ENCODE measurements at regions not wholly inside any gene's neighbourhood (a gene's known extent, or its start where the extent isn't known, plus 50 kb on each side); places are given as distances from the start of the nearest gene placed in this dataset.

DNA sequence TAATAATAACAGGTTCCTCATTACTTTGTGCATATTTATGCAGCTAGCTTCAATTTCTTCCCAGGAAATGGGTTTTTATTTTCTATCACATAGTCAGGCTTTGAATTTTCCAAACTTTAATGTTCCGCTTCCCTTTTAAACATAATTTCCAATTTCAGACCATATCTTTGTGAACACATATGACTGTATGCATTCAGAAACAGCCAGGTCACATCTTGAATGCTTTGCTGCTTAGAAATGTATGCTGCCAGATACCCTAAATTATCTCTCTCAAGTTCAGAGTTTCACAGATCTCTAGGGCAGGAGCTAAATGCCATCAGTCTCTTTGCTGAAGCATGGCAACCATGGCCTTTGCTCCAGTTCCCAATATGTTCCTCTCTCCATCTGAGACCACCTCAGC is 2203.8 kb downstream of the LRRC4C start:
- Histone ChIP-seq H3K27ac (ENCODE audit: low read length) (no peak overlapping the region), H3K36me3 (ENCODE audit: control insufficient read depth in 2 of 2, extremely low read depth in 1 of 2, insufficient read depth in 1 of 2, low read length in 1 of 2) (no peaks in the 10 kb centered on the region), H3K4me1 (ENCODE audit: control insufficient read depth in 1 of 2, extremely low read depth in 1 of 2, insufficient read depth in 2 of 2, low read length in 2 of 2) (no peaks in the 10 kb centered on the region), H3K9me3 (no peaks in the 10 kb centered on the region), H3K27me3 (replicated peaks in 1 of 2; ENCODE audit: control insufficient read depth in 2 of 2, extremely low read depth in 1 of 2, insufficient read depth in 2 of 2, low read length in 1 of 2) (no peaks in the 10 kb centered on the region), H3K4me3 (ENCODE audit: control insufficient read depth in 1 of 2, extremely low read depth in 1 of 2, low read length in 1 of 2) (no peak overlapping the region)
- no peak overlapping the region for H3K27ac Mint-ChIP-seq
- POLR2A ChIA-PET: no interaction called here
- CTCF ChIA-PET: no interaction called here
- no peaks in the 10 kb centered on the region for H3K27me3 Mint-ChIP-seq
- DNase-seq: no peak
- no peak for ATAC-seq (replicated peaks in 1 of 4)
- H3K9me3 Mint-ChIP-seq: peaks cover 12 to 36% (median 14%) of the 10 kb centered on the region in 3 donors
- H3K36me3 Mint-ChIP-seq: no peaks in the 10 kb centered on the region
- WGBS (ENCODE audit: insufficient coverage): 83% methylated on average over 1 of the region's 1 CpG
- H3K4me1 Mint-ChIP-seq: no peaks in the 10 kb centered on the region
- H3K4me3 Mint-ChIP-seq: no peak overlapping the region

DNA sequence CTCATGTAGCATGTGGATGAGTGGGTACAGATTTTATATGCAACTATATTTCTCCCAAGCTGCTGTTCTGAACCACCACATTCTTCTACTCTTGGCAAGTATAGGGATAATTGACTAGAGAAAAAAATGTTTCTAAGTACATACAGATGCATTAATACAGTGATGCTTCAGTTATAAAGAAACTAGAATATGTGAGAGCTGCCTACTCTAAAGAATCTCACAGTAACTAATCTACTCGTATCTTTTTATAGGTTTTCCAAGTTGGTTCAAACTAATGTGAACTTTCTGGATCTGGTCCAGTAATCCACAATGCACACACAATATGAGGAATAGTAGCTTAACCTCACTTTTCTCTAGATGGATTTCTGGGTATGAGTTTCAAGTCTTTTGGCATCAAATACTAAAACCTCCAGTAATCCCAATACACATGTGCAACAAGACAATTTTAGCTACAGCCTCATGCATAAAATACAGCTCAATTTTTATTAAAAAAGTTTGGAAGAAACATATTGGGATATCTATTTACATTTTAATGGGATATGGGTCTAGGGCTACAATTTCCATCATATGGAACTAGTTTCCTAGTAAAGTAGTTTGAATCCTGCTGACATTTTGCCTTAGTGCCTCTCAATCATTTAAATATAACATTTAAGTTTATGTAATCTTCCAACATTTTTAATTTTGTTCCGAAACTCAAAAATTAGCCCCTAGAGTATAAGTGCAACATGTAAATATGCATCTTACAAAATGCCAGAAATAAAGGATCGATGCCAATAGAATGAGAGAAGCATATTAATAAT is 2209.7 kb downstream of the LRRC4C start:
- CTCF ChIA-PET: interaction anchor here in 1 of 2 donors (0.6 kb wide), 1 partner anchor 50 kb away, joined by 3 read pairs; no protein-coding TSS in a partner anchor
- POLR2A ChIA-PET: no interaction called here
- Histone ChIP-seq H3K27me3 (replicated peaks in 1 of 2; ENCODE audit: control insufficient read depth in 2 of 2, extremely low read depth in 1 of 2, insufficient read depth in 2 of 2, low read length in 1 of 2) (no peaks in the 10 kb centered on the region), H3K36me3 (ENCODE audit: control insufficient read depth in 2 of 2, extremely low read depth in 1 of 2, insufficient read depth in 1 of 2, low read length in 1 of 2) (no peaks in the 10 kb centered on the region), H3K27ac (ENCODE audit: low read length) (no peak overlapping the region), H3K4me3 (ENCODE audit: control insufficient read depth in 1 of 2, extremely low read depth in 1 of 2, low read length in 1 of 2) (no peak overlapping the region), H3K4me1 (ENCODE audit: control insufficient read depth in 1 of 2, extremely low read depth in 1 of 2, insufficient read depth in 2 of 2, low read length in 2 of 2) (no peaks in the 10 kb centered on the region), H3K9me3 (no peaks in the 10 kb centered on the region)
- no peak overlapping the region for H3K27ac Mint-ChIP-seq
- no peaks in the 10 kb centered on the region for H3K27me3 Mint-ChIP-seq
- H3K4me3 Mint-ChIP-seq: no peak overlapping the region
- H3K9me3 Mint-ChIP-seq: peaks cover 0 to 15% (median 13%) of the 10 kb centered on the region in 3 donors
- DNase-seq (no peak), ATAC-seq (replicated peaks in 1 of 4) (no peak)
- H3K4me1 Mint-ChIP-seq: no peaks in the 10 kb centered on the region
- H3K36me3 Mint-ChIP-seq: no peaks in the 10 kb centered on the region
- no CpG with 5 or more reads among the region's 3 CpGs for WGBS (ENCODE audit: insufficient coverage)

DNA sequence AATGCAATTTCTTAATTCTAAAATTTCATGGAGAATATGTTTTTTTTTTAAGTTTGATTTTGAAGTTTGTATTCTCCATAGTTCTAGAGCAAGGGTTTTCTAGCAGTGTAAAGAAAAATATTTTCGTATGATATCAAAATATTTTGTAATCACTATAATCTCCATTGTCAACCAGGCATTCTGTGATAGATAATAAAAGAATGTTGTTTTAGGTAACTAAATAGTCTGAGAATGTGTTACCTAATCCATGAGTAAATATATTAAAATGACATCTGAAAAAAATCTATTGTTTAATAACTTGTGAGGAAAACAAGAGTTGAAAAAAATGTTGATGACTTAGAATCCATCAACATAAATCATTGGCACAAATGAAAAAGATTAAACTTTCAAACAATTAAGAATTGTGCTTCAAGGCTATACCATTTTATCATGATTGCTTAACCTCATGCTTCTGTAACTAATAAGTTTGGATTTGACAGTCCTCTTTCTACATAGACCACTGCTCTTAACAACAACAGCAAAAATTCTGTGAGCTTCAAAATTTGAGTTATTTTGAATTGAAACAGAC is 2211.8 kb downstream of the LRRC4C start:
- Mint-ChIP-seq H3K9me3 (peaks cover 0 to 7% (median 6%) of the 10 kb centered on the region in 3 donors), H3K4me1 (no peaks in the 10 kb centered on the region), H3K27ac (no peak overlapping the region), H3K36me3 (no peaks in the 10 kb centered on the region), H3K4me3 (no peak overlapping the region), H3K27me3 (no peaks in the 10 kb centered on the region)
- Histone ChIP-seq H3K27me3 (replicated peaks in 1 of 2; ENCODE audit: control insufficient read depth in 2 of 2, extremely low read depth in 1 of 2, insufficient read depth in 2 of 2, low read length in 1 of 2) (no peaks in the 10 kb centered on the region), H3K4me1 (ENCODE audit: control insufficient read depth in 1 of 2, extremely low read depth in 1 of 2, insufficient read depth in 2 of 2, low read length in 2 of 2) (no peaks in the 10 kb centered on the region), H3K4me3 (ENCODE audit: control insufficient read depth in 1 of 2, extremely low read depth in 1 of 2, low read length in 1 of 2) (no peak overlapping the region), H3K27ac (ENCODE audit: low read length) (no peak overlapping the region), H3K9me3 (no peaks in the 10 kb centered on the region), H3K36me3 (ENCODE audit: control insufficient read depth in 2 of 2, extremely low read depth in 1 of 2, insufficient read depth in 1 of 2, low read length in 1 of 2) (no peaks in the 10 kb centered on the region)
- whole genome bisulfite sequencing (ENCODE audit: insufficient coverage): no CpG with 5 or more reads among the region's 1 CpG
- no peak for ATAC-seq (replicated peaks in 1 of 4)
- ChIA-PET POLR2A (no interaction called here), CTCF (no interaction called here)
- no peak for DNase-seq

DNA sequence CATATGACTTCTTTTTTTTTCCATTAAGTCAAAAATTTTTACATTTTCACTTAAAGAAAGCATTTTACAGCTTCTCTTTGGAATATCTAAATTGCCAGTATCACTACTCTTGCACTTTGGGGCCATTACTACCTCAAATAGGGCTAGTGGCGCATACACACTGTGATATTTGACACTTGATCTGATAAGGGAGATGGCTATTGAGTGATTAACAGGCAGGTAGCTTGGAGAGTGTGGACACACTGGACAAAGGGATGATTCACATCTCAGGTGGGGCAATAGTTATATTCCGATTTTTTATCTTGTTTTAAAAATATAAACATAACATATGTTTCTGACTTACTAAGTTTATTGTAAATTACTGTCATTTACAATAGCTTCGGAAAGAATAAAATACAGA is 2219.9 kb downstream of the LRRC4C start:
- ChIA-PET CTCF (no interaction called here), POLR2A (no interaction called here)
- Mint-ChIP-seq H3K36me3 (no peaks in the 10 kb centered on the region), H3K27me3 (no peaks in the 10 kb centered on the region), H3K4me3 (no peak overlapping the region), H3K9me3 (peaks cover 0 to 15% (median 11%) of the 10 kb centered on the region in 3 donors), H3K27ac (no peak overlapping the region), H3K4me1 (no peaks in the 10 kb centered on the region)
- H3K4me3 ChIP-seq (ENCODE audit: control insufficient read depth in 1 of 2, extremely low read depth in 1 of 2, low read length in 1 of 2): no peak overlapping the region
- ATAC-seq (replicated peaks in 1 of 4) (no peak), DNase-seq (no peak)
- no peaks in the 10 kb centered on the region for H3K36me3 ChIP-seq (ENCODE audit: control insufficient read depth in 2 of 2, extremely low read depth in 1 of 2, insufficient read depth in 1 of 2, low read length in 1 of 2)
- H3K27ac ChIP-seq (ENCODE audit: low read length): no peak overlapping the region
- WGBS (ENCODE audit: insufficient coverage): no CpG with 5 or more reads among the region's 3 CpGs
- no peaks in the 10 kb centered on the region for H3K4me1 ChIP-seq (ENCODE audit: control insufficient read depth in 1 of 2, extremely low read depth in 1 of 2, insufficient read depth in 2 of 2, low read length in 2 of 2)
- H3K9me3 ChIP-seq: no peaks in the 10 kb centered on the region
- no peaks in the 10 kb centered on the region for H3K27me3 ChIP-seq (replicated peaks in 1 of 2; ENCODE audit: control insufficient read depth in 2 of 2, extremely low read depth in 1 of 2, insufficient read depth in 2 of 2, low read length in 1 of 2)

DNA sequence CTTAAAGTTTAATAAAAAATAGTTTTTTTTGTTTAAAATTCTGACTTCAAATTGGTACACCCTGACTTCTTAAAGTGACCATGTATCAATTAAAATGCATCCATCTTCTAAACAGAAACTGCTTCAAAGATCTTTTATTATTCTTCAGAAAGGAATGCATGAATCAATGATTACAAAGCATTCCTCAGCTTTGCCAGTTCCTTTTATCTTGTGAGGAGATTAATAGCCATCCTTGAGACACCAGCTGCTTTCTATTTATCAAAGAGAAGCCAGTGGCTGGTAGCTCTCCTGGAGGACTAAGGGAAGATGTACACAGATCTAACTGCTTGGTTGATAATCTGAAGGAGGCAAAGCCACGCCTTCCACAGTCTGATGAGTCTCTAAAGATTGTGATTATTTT is 2222.5 kb downstream of the LRRC4C start:
- no peak for DNase-seq
- ChIA-PET CTCF (no interaction called here), POLR2A (no interaction called here)
- Mint-ChIP-seq H3K36me3 (no peaks in the 10 kb centered on the region), H3K9me3 (peaks cover 13 to 27% (median 19%) of the 10 kb centered on the region in 3 donors), H3K27me3 (no peaks in the 10 kb centered on the region), H3K4me3 (no peak overlapping the region), H3K27ac (no peak overlapping the region), H3K4me1 (no peaks in the 10 kb centered on the region)
- no peaks in the 10 kb centered on the region for H3K36me3 ChIP-seq (ENCODE audit: control insufficient read depth in 2 of 2, extremely low read depth in 1 of 2, insufficient read depth in 1 of 2, low read length in 1 of 2)
- no peaks in the 10 kb centered on the region for H3K27me3 ChIP-seq (replicated peaks in 1 of 2; ENCODE audit: control insufficient read depth in 2 of 2, extremely low read depth in 1 of 2, insufficient read depth in 2 of 2, low read length in 1 of 2)
- H3K9me3 ChIP-seq: no peaks in the 10 kb centered on the region
- ATAC-seq (replicated peaks in 1 of 4): no peak
- no CpG with 5 or more reads among the region's 1 CpG for WGBS (ENCODE audit: insufficient coverage)
- no peak overlapping the region for H3K27ac ChIP-seq (ENCODE audit: low read length)
- no peak overlapping the region for H3K4me3 ChIP-seq (ENCODE audit: control insufficient read depth in 1 of 2, extremely low read depth in 1 of 2, low read length in 1 of 2)
- no peaks in the 10 kb centered on the region for H3K4me1 ChIP-seq (ENCODE audit: control insufficient read depth in 1 of 2, extremely low read depth in 1 of 2, insufficient read depth in 2 of 2, low read length in 2 of 2)

DNA sequence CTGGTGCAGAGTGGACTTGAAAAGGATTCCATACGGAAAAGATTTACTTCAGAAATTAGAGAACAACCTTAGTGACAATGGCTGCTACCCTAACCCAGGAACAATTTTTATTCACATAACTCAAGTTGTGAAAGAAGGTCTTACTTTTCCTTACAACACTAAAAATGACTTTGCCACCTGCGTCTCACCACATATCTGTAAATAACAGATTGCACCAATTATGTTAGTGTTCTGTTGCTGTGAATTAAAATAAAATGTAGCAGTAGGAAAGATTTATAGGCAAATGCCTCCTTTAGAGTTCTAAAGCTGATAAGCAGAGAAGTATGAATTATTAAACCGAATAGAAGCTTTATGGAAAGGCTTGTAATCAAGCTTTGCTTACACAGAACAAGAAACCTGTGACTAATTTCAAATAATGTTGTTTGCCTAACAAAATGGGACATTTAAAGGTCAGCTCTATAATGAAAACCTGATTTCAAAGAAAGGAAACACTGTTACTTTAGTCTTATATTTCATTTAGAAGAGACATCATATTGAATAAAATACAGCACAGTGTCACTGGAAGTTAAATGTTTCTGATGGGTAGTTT is 2237.8 kb downstream of the LRRC4C start:
- POLR2A ChIA-PET: no interaction called here
- WGBS (ENCODE audit: insufficient coverage): 60% methylated on average over 1 of the region's 3 CpGs
- Histone ChIP-seq H3K27me3 (replicated peaks in 1 of 2; ENCODE audit: control insufficient read depth in 2 of 2, extremely low read depth in 1 of 2, insufficient read depth in 2 of 2, low read length in 1 of 2) (no peaks in the 10 kb centered on the region), H3K4me1 (ENCODE audit: control insufficient read depth in 1 of 2, extremely low read depth in 1 of 2, insufficient read depth in 2 of 2, low read length in 2 of 2) (no peaks in the 10 kb centered on the region), H3K9me3 (no peaks in the 10 kb centered on the region), H3K4me3 (ENCODE audit: control insufficient read depth in 1 of 2, extremely low read depth in 1 of 2, low read length in 1 of 2) (no peak overlapping the region), H3K36me3 (ENCODE audit: control insufficient read depth in 2 of 2, extremely low read depth in 1 of 2, insufficient read depth in 1 of 2, low read length in 1 of 2) (no peaks in the 10 kb centered on the region), H3K27ac (ENCODE audit: low read length) (no peak overlapping the region)
- Mint-ChIP-seq H3K4me3 (no peak overlapping the region), H3K4me1 (no peaks in the 10 kb centered on the region), H3K27ac (no peak overlapping the region), H3K27me3 (no peaks in the 10 kb centered on the region), H3K9me3 (peaks cover 2 to 15% (median 13%) of the 10 kb centered on the region in 3 donors), H3K36me3 (no peaks in the 10 kb centered on the region)
- ATAC-seq (replicated peaks in 1 of 4) (no peak), DNase-seq (no peak)
- CTCF ChIA-PET: no interaction called here

Measured in T-cell (primary cell).